WTC11 (cell line): ENCODE measurements at regions not wholly inside any gene's neighbourhood (a gene's known extent, or its start where the extent isn't known, plus 50 kb on each side); places are given as distances from the start of the nearest gene placed in this dataset.

Experiments
- ATAC-seq: fragments of 200-7000 bp; cut with Tn5 transposase; 2 replicates; pipeline ENCODE4 v1.10.0; 2021; ENCODE audit warnings: mild to moderate bottlenecking, moderate library complexity
- CTCF ChIA-PET: fragments of 300-600 bp; sonication (Branson Sonifier 250); formaldehyde crosslinking; loops from one replicate; lab custom pipeline; 2021; ENCODE audit warnings: antibody characterized with exemption; lab: Charles Lee
- POLR2A ChIA-PET: fragments of 350-600 bp; sonication (Branson Sonifier 250); formaldehyde crosslinking; loops from one replicate; lab custom pipeline; 2021; ENCODE audit warnings: antibody characterized with exemption; lab: Charles Lee
- DNase-seq: peaks from one replicate; pipeline ENCODE4 v3.0.0; 2021; ENCODE audit warnings: low spot score
- H3K27ac Mint-ChIP-seq: 2 replicates; pipeline ENCODE4 v1.8.0; 2021; ENCODE audit warnings: mixed read lengths
- H3K27me3 Mint-ChIP-seq: 2 replicates; pipeline ENCODE4 v1.8.0; 2021; ENCODE audit warnings: low read depth, mild to moderate bottlenecking, moderate library complexity, mixed read lengths
- H3K36me3 Mint-ChIP-seq: 2 replicates; pipeline ENCODE4 v1.8.0; 2021; ENCODE audit warnings: mixed read lengths
- H3K4me1 Mint-ChIP-seq: 2 replicates; pipeline ENCODE4 v1.8.0; 2022; ENCODE audit warnings: mixed read lengths
- H3K4me3 Mint-ChIP-seq: 2 replicates; pipeline ENCODE4 v1.8.0; 2021; ENCODE audit warnings: mild to moderate bottlenecking, moderate library complexity, mixed read lengths
- H3K9me3 Mint-ChIP-seq: 2 replicates; pipeline ENCODE4 v1.8.0; 2021; ENCODE audit warnings: mixed read lengths
- E2F1 ChIP-seq: sonication (generic); formaldehyde crosslinking; IDR thresholded peaks from 2 replicates; pipeline ENCODE4 v1.8.0; 2022; ENCODE audit warnings: mild to moderate bottlenecking, missing genetic modification reagents
- E2F5 ChIP-seq: sonication (generic); formaldehyde crosslinking; IDR thresholded peaks from 2 replicates; pipeline ENCODE4 v1.8.1; 2022; ENCODE audit warnings: mild to moderate bottlenecking, moderate library complexity, missing genetic modification reagents
- ELF4 ChIP-seq: sonication (generic); formaldehyde crosslinking; IDR thresholded peaks from 2 replicates; pipeline ENCODE4 v1.8.1; 2022; ENCODE audit warnings: low read depth, mild to moderate bottlenecking, moderate library complexity, missing genetic modification reagents
- GRHL2 ChIP-seq: fragments of 250-450 bp; sonication (Bioruptor Pico); IDR thresholded peaks from 2 replicates; pipeline ENCODE4 v1.8.0; 2022; ENCODE audit warnings: mild to moderate bottlenecking, moderate library complexity; ENCODE audit not compliant: insufficient replicate concordance, severe bottlenecking
- NR2C2 ChIP-seq: sonication (generic); formaldehyde crosslinking; IDR thresholded peaks from 2 replicates; pipeline ENCODE4 v1.8.0; 2022; ENCODE audit warnings: mild to moderate bottlenecking, missing genetic modification reagents
- RORB ChIP-seq: fragments of 250-450 bp; sonication (Bioruptor Pico); IDR thresholded peaks from 2 replicates; pipeline ENCODE4 v1.9.0; 2021; ENCODE audit warnings: mild to moderate bottlenecking
- TCF7 ChIP-seq: sonication (generic); formaldehyde crosslinking; IDR thresholded peaks from 2 replicates; pipeline ENCODE4 v1.8.0; 2022; ENCODE audit warnings: mild to moderate bottlenecking, low read depth, missing genetic modification reagents, moderate library complexity
- ZNF219 ChIP-seq: sonication (generic); formaldehyde crosslinking; IDR thresholded peaks from 2 replicates; pipeline ENCODE4 v1.8.0; 2023; ENCODE audit warnings: missing genetic modification reagents, mild to moderate bottlenecking, borderline replicate concordance
- TF ChIP-seq, protein P1 (sequence below): sonication (generic); formaldehyde crosslinking; IDR thresholded peaks from 2 replicates; pipeline ENCODE4 v1.8.1; 2023; ENCODE audit warnings: mild to moderate bottlenecking, moderate library complexity, missing genetic modification reagents
- TF ChIP-seq, protein P2 (sequence below): sonication (generic); formaldehyde crosslinking; IDR thresholded peaks from 2 replicates; pipeline ENCODE4 v1.8.1; 2023; ENCODE audit warnings: mild to moderate bottlenecking, missing genetic modification reagents, borderline replicate concordance
- TF ChIP-seq, protein P3 (sequence below): fragments of 250-450 bp; sonication (Bioruptor Pico); IDR thresholded peaks from 2 replicates; pipeline ENCODE4 v1.9.0; 2021; ENCODE audit warnings: mild to moderate bottlenecking
- TF ChIP-seq, protein P4 (sequence below): fragments of 200-600 bp; IDR thresholded peaks from 2 replicates; pipeline ENCODE4 v1.8.0; 2022; ENCODE audit warnings: antibody characterized with exemption

GRCh38 chr4:148674876-148675275, 232.7 kb upstream of the NR3C2 start:
- TF ChIP-seq, protein P1, sequence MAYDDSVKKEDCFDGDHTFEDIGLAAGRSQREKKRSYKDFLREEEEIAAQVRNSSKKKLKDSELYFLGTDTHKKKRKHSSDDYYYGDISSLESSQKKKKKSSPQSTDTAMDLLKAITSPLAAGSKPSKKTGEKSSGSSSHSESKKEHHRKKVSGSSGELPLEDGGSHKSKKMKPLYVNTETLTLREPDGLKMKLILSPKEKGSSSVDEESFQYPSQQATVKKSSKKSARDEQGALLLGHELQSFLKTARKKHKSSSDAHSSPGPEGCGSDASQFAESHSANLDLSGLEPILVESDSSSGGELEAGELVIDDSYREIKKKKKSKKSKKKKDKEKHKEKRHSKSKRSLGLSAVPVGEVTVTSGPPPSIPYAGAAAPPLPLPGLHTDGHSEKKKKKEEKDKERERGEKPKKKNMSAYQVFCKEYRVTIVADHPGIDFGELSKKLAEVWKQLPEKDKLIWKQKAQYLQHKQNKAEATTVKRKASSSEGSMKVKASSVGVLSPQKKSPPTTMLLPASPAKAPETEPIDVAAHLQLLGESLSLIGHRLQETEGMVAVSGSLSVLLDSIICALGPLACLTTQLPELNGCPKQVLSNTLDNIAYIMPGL (CRISPR knock-in tag) = no peak
- no peaks in the 10 kb centered on the region for H3K9me3 Mint-ChIP-seq
- ATAC-seq (no peak), DNase-seq (no peak)
- no peaks in the 10 kb centered on the region for H3K27me3 Mint-ChIP-seq
- no peak overlapping the region for H3K4me3 Mint-ChIP-seq
- H3K36me3 Mint-ChIP-seq = no peaks in the 10 kb centered on the region
- POLR2A ChIA-PET = no interaction called here
- no peaks in the 10 kb centered on the region for H3K4me1 Mint-ChIP-seq
- CTCF ChIA-PET = no interaction called here
- no peak overlapping the region for H3K27ac Mint-ChIP-seq

- Mint-ChIP-seq H3K27me3 (no peaks in the 10 kb centered on the region), H3K4me3 (no peak overlapping the region), H3K9me3 (peaks cover 8% of the 10 kb centered on the region), H3K27ac (no peak overlapping the region), H3K36me3 (no peaks in the 10 kb centered on the region), H3K4me1 (no peaks in the 10 kb centered on the region)
- DNase-seq (no peak), ATAC-seq (no peak)
- TF ChIP-seq GRHL2 (CRISPR knock-in tag) = no peak
- no peak for TF ChIP-seq ELF4
- no peak for TF ChIP-seq TCF7 (CRISPR knock-in tag)
- ChIA-PET POLR2A (no interaction called here), CTCF (no interaction called here)
These were observed 222.4 kb upstream of the NR3C2 start for GRCh38 chr4:148664636-148665035.

GRCh38 chr4:148654131-148654530, 211.9 kb upstream of the NR3C2 start:
- DNase-seq (no peak), ATAC-seq (no peak)
- ChIA-PET POLR2A (no interaction called here), CTCF (no interaction called here)
- H3K27ac Mint-ChIP-seq = no peak overlapping the region
- peaks cover 18% of the 10 kb centered on the region for H3K4me1 Mint-ChIP-seq
- TF ChIP-seq NR2C2 = no peak
- no peak for TF ChIP-seq ZNF219
- TF ChIP-seq, protein P2, sequence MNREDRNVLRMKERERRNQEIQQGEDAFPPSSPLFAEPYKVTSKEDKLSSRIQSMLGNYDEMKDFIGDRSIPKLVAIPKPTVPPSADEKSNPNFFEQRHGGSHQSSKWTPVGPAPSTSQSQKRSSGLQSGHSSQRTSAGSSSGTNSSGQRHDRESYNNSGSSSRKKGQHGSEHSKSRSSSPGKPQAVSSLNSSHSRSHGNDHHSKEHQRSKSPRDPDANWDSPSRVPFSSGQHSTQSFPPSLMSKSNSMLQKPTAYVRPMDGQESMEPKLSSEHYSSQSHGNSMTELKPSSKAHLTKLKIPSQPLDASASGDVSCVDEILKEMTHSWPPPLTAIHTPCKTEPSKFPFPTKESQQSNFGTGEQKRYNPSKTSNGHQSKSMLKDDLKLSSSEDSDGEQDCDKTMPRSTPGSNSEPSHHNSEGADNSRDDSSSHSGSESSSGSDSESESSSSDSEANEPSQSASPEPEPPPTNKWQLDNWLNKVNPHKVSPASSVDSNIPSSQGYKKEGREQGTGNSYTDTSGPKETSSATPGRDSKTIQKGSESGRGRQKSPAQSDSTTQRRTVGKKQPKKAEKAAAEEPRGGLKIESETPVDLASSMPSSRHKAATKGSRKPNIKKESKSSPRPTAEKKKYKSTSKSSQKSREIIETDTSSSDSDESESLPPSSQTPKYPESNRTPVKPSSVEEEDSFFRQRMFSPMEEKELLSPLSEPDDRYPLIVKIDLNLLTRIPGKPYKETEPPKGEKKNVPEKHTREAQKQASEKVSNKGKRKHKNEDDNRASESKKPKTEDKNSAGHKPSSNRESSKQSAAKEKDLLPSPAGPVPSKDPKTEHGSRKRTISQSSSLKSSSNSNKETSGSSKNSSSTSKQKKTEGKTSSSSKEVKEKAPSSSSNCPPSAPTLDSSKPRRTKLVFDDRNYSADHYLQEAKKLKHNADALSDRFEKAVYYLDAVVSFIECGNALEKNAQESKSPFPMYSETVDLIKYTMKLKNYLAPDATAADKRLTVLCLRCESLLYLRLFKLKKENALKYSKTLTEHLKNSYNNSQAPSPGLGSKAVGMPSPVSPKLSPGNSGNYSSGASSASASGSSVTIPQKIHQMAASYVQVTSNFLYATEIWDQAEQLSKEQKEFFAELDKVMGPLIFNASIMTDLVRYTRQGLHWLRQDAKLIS = no peak
- no peaks in the 10 kb centered on the region for H3K36me3 Mint-ChIP-seq
- H3K4me3 Mint-ChIP-seq = no peak overlapping the region
- H3K9me3 Mint-ChIP-seq = no peaks in the 10 kb centered on the region
- H3K27me3 Mint-ChIP-seq = no peaks in the 10 kb centered on the region

- Mint-ChIP-seq H3K27me3 (no peaks in the 10 kb centered on the region), H3K9me3 (no peaks in the 10 kb centered on the region), H3K4me3 (no peak overlapping the region), H3K36me3 (no peaks in the 10 kb centered on the region), H3K27ac (no peak overlapping the region), H3K4me1 (peaks cover 18% of the 10 kb centered on the region)
- CTCF ChIA-PET = no interaction called here
- no peak for TF ChIP-seq E2F1
- POLR2A ChIA-PET = no interaction called here
- no peak for ATAC-seq
- no peak for DNase-seq
These were observed 211.5 kb upstream of the NR3C2 start for GRCh38 chr4:148653681-148654080.

DNA sequence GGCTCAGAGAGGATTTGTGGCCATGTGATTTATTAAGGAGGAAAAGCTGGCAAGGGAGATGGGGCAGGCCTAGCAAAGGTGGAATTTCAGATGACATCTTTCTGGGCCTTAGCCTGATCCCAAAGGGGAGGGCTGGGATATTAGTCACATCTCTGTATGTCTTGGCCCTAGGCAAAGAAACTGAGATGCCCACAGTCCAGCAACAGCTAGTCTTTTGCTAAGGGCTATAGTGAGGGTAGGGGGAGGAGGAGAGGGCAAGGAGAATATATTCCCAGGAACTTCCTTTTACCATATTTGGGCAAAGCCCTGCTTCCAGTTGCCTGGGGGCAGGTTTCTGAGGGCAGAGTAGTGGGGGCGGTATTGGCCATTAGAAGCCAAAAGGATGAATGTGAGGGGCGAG, 209.8 kb upstream of the NR3C2 start:
- DNase-seq (peak; percentile 15), ATAC-seq (peak; percentile 89)
- TF ChIP-seq, protein P3, sequence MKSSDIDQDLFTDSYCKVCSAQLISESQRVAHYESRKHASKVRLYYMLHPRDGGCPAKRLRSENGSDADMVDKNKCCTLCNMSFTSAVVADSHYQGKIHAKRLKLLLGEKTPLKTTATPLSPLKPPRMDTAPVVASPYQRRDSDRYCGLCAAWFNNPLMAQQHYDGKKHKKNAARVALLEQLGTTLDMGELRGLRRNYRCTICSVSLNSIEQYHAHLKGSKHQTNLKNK = no peak
- TF ChIP-seq E2F5 (CRISPR knock-in tag) (no peak), RORB (no peak)
- TF ChIP-seq, protein P4, sequence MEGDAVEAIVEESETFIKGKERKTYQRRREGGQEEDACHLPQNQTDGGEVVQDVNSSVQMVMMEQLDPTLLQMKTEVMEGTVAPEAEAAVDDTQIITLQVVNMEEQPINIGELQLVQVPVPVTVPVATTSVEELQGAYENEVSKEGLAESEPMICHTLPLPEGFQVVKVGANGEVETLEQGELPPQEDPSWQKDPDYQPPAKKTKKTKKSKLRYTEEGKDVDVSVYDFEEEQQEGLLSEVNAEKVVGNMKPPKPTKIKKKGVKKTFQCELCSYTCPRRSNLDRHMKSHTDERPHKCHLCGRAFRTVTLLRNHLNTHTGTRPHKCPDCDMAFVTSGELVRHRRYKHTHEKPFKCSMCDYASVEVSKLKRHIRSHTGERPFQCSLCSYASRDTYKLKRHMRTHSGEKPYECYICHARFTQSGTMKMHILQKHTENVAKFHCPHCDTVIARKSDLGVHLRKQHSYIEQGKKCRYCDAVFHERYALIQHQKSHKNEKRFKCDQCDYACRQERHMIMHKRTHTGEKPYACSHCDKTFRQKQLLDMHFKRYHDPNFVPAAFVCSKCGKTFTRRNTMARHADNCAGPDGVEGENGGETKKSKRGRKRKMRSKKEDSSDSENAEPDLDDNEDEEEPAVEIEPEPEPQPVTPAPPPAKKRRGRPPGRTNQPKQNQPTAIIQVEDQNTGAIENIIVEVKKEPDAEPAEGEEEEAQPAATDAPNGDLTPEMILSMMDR = no peak

More for the DNA sequence above, 209.8 kb upstream of the NR3C2 start:
- peaks cover 18% of the 10 kb centered on the region for H3K4me1 Mint-ChIP-seq
- no peak overlapping the region for H3K4me3 Mint-ChIP-seq
- no peaks in the 10 kb centered on the region for H3K36me3 Mint-ChIP-seq
- H3K27me3 Mint-ChIP-seq = no peaks in the 10 kb centered on the region
- H3K27ac Mint-ChIP-seq = no peak overlapping the region
- H3K9me3 Mint-ChIP-seq = no peaks in the 10 kb centered on the region
- ChIA-PET POLR2A (no interaction called here), CTCF (no interaction called here)
